ENCODE measurements at regions not wholly inside any gene's neighbourhood (a gene's known extent, or its start where the extent isn't known, plus 50 kb on each side); places are given as distances from the start of the nearest gene placed in this dataset.

DNA sequence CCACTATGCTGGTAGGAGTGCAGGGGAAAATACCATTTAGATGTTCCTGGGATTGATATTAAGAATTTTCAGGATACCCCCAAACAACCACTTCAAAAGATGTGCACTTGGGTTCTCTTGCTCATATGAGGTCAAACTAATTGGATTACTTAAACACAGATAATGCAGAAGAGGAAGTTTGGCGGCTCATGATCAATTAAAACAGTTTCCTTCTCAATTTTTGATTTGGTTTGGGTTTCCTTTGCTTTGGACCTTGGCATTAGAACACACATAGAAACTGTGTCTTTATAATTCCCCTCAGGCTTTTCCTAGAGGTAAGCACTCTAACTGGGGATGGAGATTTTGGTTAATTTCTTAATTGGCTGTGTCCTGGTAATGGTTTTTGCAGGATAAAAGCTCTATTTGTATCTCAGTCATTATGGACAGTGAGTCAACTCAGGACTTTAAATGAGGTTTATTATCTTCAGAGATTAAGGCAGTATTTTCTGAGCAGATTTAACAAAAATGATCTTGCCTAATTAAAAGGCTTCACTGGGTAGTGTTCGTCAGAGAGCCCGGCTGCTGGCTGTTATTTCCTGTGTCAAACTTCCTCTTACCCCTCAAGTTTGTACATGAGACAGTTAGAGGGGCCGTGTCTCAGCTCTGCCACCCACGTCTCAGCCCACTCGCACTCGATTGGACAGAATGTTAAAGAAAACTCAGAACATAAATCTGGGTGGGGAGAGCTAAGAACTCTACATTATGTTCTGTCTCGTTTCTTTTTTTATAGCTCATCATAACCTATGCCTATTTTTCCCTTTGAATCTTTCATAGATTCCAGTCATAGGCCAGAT, 50.3 kb upstream of the PREP start:
- intact Hi-C loops (cut with DNase I) = no loop called here
- peak in 7 of 10 donors; percentile 38 to 89 (median 56) for DNase-seq
